GM12875 (cell line): ENCODE measurements at regions not wholly inside any gene's neighbourhood (a gene's known extent, or its start where the extent isn't known, plus 50 kb on each side); places are given as distances from the start of the nearest gene placed in this dataset.
A peak's percentile ranks its signal among the peaks of the same experiment; 100 is the strongest.
"Not testable (repeated sequence)": the region's sequence is repeated elsewhere in the genome, so short reads cannot be mapped to it uniquely, and the experiment has no call there.

Source experiments
- H3K4me3 ChIP-seq: one replicate; pipeline ENCODE4 v1.5.1; 2011; ENCODE audit warnings: low read depth, low read length, control low read depth
- CTCF ChIP-seq: IDR thresholded peaks from 2 replicates; pipeline ENCODE4 v1.5.1; 2011; ENCODE audit warnings: low read depth, mild to moderate bottlenecking, control low read depth, inconsistent platforms, low read length, moderate library complexity, borderline replicate concordance; ENCODE audit not compliant: insufficient read depth

- no peak overlapping the region for H3K4me3 ChIP-seq
- TF ChIP-seq CTCF, result peak; percentile 83
Observed at GRCh38 chr10:84008878-84009277, 130.4 kb upstream of the GHITM start.

- no peak overlapping the region for H3K4me3 ChIP-seq
- TF ChIP-seq CTCF, result no peak
Observed at GRCh38 chr10:84012431-84012830, 126.9 kb upstream of the GHITM start.

GRCh38 chr10:84012831-84013458 lies 126.4 kb upstream of the GHITM start:
- no peak overlapping the region for H3K4me3 ChIP-seq
- TF ChIP-seq CTCF, result no peak

- H3K4me3 ChIP-seq, result no peak overlapping the region
- no peak for TF ChIP-seq CTCF
Observed at GRCh38 chr10:84015877-84016595, 123.3 kb upstream of the GHITM start.

GRCh38 chr10:84018826-84019225 lies 120.5 kb upstream of the GHITM start:
- TF ChIP-seq CTCF, result no peak
- H3K4me3 ChIP-seq, result no peak overlapping the region

- not testable (repeated sequence) for H3K4me3 ChIP-seq
Observed at GRCh38 chr10:84019854-84020458, 119.4 kb upstream of the GHITM start.

GRCh38 chr10:84026821-84027257 lies 112.5 kb upstream of the GHITM start:
- peak; percentile 83 for TF ChIP-seq CTCF
- no peak overlapping the region for H3K4me3 ChIP-seq
